GM20431 (cell line): ENCODE measurements at regions not wholly inside any gene's neighbourhood (a gene's known extent, or its start where the extent isn't known, plus 50 kb on each side); places are given as distances from the start of the nearest gene placed in this dataset.

Source experiments
- in situ Hi-C: fragments of 300-500 bp; cut with MseI, MboI; formaldehyde crosslinking; loops from one replicate; pipeline ENCODE4 v1.15.0; 2020; ENCODE audit warnings: low sequenced_read_pairs; ENCODE audit not compliant: unreplicated experiment

- in situ Hi-C loops: no loop called here
Observed at GRCh38 chr7:81648716-81649115, 121.1 kb downstream of the HGF start.

DNA sequence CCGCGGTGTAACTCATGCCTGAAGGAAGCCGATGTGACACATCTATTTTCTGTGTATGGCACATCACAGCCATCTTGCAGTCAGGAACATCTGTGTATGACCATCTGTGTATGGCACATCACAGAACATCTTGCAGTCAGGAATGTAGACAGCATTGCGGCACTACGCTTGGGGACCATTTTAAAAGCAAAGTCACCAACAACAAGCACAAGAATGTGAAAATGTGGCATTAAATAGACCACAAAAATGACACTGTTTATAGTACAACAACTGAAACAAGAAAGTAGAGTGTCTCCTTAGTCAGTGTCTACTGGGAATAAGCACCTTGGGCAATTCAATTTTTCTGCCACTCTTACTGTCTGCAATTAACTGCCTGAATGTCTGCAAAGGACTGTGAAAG, 124.4 kb downstream of the HGF start:
- in situ Hi-C loops: no loop called here

GRCh38 chr7:81641873-81642272, 128.0 kb downstream of the HGF start:
- in situ Hi-C loops: no loop called here

GRCh38 chr7:81638198-81638597, 131.6 kb downstream of the HGF start:
- in situ Hi-C loops: no loop called here

- in situ Hi-C loops: no loop called here
Observed at GRCh38 chr7:81637534-81637933, 132.3 kb downstream of the HGF start.

- in situ Hi-C loops: no loop called here
Observed at GRCh38 chr7:81632418-81632817, 137.4 kb downstream of the HGF start.

GRCh38 chr7:81630600-81630999, 139.2 kb downstream of the HGF start:
- in situ Hi-C loops: no loop called here

DNA sequence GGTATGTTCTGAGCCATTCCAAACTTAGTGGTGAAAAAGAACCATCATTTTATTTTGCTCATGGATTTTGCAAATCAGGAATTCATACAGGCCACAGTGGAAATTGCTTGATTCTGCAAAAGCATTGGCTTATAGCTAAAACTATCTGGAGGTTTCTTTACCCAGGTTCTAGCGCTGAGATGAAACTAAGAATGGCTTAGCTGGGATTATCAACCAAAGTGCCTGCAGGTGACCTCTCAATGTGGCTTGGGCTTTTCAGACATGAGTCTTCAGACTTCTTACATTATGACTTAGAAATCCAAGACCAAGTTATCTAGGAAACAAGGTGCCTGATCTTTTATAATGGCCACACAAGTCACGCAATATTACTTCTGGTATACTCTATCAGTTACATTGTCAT, 140.1 kb downstream of the HGF start:
- in situ Hi-C loops: no loop called here

DNA sequence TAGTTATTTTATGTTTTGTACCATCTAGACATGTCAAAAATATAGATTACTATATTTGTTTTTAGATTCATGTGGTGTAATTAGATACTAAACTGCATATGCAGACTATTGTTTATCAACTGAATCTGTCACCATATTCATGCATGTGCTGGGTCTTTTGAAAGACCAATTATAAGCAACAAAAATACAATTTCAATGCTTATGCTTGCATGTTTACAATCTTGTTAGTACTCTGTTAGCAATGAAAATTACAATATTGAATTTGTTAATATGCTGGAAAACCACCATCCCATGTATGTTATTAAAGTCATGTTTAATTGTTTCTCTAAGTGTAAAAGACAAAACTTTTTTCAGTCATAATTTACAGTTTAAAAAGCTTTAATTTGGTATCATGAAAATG, 140.9 kb downstream of the HGF start:
- in situ Hi-C loops: no loop called here

- in situ Hi-C loops: no loop called here
Observed at GRCh38 chr7:81627536-81628287, 142.1 kb downstream of the HGF start.

- in situ Hi-C loops: no loop called here
Observed at GRCh38 chr7:81626008-81626407, 143.8 kb downstream of the HGF start.

GRCh38 chr7:81624650-81625631, 144.9 kb downstream of the HGF start:
- in situ Hi-C loops: no loop called here

GRCh38 chr7:81624021-81624592, 145.7 kb downstream of the HGF start:
- in situ Hi-C loops: no loop called here

- in situ Hi-C loops: no loop called here
Observed at GRCh38 chr7:81623251-81623855, 146.5 kb downstream of the HGF start.

DNA sequence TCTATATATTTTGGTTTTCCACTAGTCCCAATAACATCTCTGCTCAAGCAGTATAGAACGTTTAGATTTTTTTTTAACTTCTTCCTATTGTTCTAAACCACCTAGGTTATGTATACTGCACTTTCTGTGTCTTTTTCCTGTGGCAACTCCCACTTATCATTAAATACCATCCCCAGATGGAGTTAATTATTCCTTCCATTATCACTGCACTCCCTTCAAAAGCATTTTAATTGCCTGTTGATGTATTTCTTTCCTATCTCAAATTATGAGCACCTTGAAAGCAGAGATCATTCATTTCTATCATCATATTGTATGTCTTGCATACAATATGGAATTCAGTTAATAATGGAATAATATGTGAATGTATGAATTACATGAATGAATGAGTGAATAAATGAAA, 148.0 kb downstream of the HGF start:
- in situ Hi-C loops: no loop called here

GRCh38 chr7:81618396-81619014, 151.3 kb downstream of the HGF start:
- in situ Hi-C loops: no loop called here

- in situ Hi-C loops: no loop called here
Observed at GRCh38 chr7:81616951-81617350, 152.9 kb downstream of the HGF start.

DNA sequence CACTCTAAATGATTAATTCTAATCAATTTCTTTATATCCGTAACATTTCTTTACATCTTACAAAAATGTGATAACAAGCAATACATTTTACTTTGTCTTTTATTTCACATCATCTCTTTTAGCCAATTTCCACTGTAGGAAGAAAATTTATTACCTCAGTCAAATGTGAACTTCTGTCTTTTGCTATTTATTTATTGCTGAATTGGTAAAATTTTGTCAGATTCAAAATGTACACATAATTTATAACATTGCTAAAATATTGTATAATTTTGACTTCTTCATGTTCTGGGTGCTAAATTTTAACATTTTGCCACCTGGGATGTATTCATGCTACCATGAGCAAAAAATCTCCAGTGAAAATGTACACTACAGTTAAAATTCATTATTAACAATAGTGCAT, 158.0 kb downstream of the HGF start:
- in situ Hi-C loops: no loop called here

- in situ Hi-C loops: no loop called here
Observed at GRCh38 chr7:81611040-81611439, 158.8 kb downstream of the HGF start.

GRCh38 chr7:81608748-81609382, 161.0 kb downstream of the HGF start:
- in situ Hi-C loops: no loop called here
